DND-41 (cell line): ENCODE measurements at regions not wholly inside any gene's neighbourhood (a gene's known extent, or its start where the extent isn't known, plus 50 kb on each side); places are given as distances from the start of the nearest gene placed in this dataset.

Experiments used
- ATAC-seq: fragments of 200-7000 bp; cut with Tn5 transposase; 3 replicates; pipeline ENCODE4 v1.9.1; 2021; ENCODE audit warnings: low read depth; ENCODE audit not compliant: insufficient read depth
- DNase-seq: peaks from one replicate; pipeline ENCODE4 v3.0.0-alpha.2; 2020
- H2AFZ ChIP-seq: 2 replicates; pipeline ENCODE4 v1.6.0; 2012; ENCODE audit warnings: low read depth, low read length
- H3K27ac ChIP-seq: 2 replicates; pipeline ENCODE4 v1.5.1; 2012; ENCODE audit warnings: low read length, inconsistent platforms
- H3K27me3 ChIP-seq: fragments of 200-600 bp; sonication (generic); 2 replicates; pipeline ENCODE4 v1.6.0; 2012; ENCODE audit warnings: low read length, mild to moderate bottlenecking, inconsistent platforms; ENCODE audit not compliant: insufficient read depth, poor library complexity
- H3K36me3 ChIP-seq: 2 replicates; pipeline ENCODE4 v1.5.1; 2012; ENCODE audit warnings: low read length, inconsistent platforms; ENCODE audit not compliant: insufficient read depth
- H3K4me1 ChIP-seq: 2 replicates; pipeline ENCODE4 v1.5.1; 2012; ENCODE audit warnings: mild to moderate bottlenecking, low read length; ENCODE audit not compliant: insufficient read depth
- H3K4me2 ChIP-seq: 2 replicates; pipeline ENCODE4 v1.6.0; 2012; ENCODE audit warnings: mild to moderate bottlenecking, moderate library complexity, low read length, inconsistent platforms; ENCODE audit not compliant: insufficient read depth
- H3K4me3 ChIP-seq, 2 experiments: fragments of 200-600 bp in 1 of 2; shearing (Covaris generic) in 1 of 2; 2 replicates each; pipeline ENCODE4 v1.5.1; 2012 to 2016; ENCODE audit warnings: inconsistent platforms in 2 of 2, low read length in 2 of 2, mild to moderate bottlenecking in 2 of 2, low read depth in 1 of 2, moderate library complexity in 1 of 2
- H3K79me2 ChIP-seq: 2 replicates; pipeline ENCODE4 v1.6.0; 2012; ENCODE audit warnings: low read length, inconsistent platforms; ENCODE audit not compliant: insufficient read depth
- H3K9ac ChIP-seq: 2 replicates; pipeline ENCODE4 v1.6.0; 2012; ENCODE audit warnings: low read depth, mild to moderate bottlenecking, inconsistent platforms, low read length, moderate library complexity
- H3K9me3 ChIP-seq: 2 replicates; pipeline ENCODE4 v1.5.1; 2012; ENCODE audit warnings: low read length, moderate library complexity, mild to moderate bottlenecking, inconsistent platforms; ENCODE audit not compliant: insufficient read depth, severe bottlenecking
- H4K20me1 ChIP-seq: 2 replicates; pipeline ENCODE4 v1.6.0; 2012; ENCODE audit warnings: low read length; ENCODE audit not compliant: insufficient read depth
- CTCF ChIP-seq: IDR thresholded peaks from 2 replicates; pipeline ENCODE4 v1.5.1; 2012; ENCODE audit warnings: borderline replicate concordance, low read length, moderate library complexity, mild to moderate bottlenecking; ENCODE audit not compliant: poor library complexity, severe bottlenecking; ENCODE audit errors: extremely low read depth
- EZH2 ChIP-seq: IDR thresholded peaks from 3 replicates; pipeline ENCODE4 v1.6.1; 2012; ENCODE audit warnings: borderline replicate concordance, low read depth, mild to moderate bottlenecking, moderate library complexity, low read length, inconsistent platforms; ENCODE audit not compliant: severe bottlenecking

GRCh38 chr7:109437957-109438356 lies 868.3 kb downstream of the DNAJB9 start:
- no peak overlapping the region for H2AFZ ChIP-seq
- H3K4me2 ChIP-seq, result no peak overlapping the region
- DNase-seq (no peak), ATAC-seq (no peak)
- no peak overlapping the region for H3K4me3 ChIP-seq
- H3K27ac ChIP-seq, result no peak overlapping the region
- no peaks in the 10 kb centered on the region for H3K9me3 ChIP-seq
- no peaks in the 10 kb centered on the region for H3K79me2 ChIP-seq
- no peaks in the 10 kb centered on the region for H3K36me3 ChIP-seq
- H3K27me3 ChIP-seq, result no peaks in the 10 kb centered on the region
- H4K20me1 ChIP-seq, result no peaks in the 10 kb centered on the region
- H3K4me1 ChIP-seq, result no peaks in the 10 kb centered on the region
- TF ChIP-seq CTCF (no peak), EZH2 (no peak)
- no peak overlapping the region for H3K9ac ChIP-seq

GRCh38 chr7:109449760-109450159 lies 880.1 kb downstream of the DNAJB9 start:
- Histone ChIP-seq H3K36me3 (no peaks in the 10 kb centered on the region), H3K9ac (no peak overlapping the region), H3K27me3 (no peaks in the 10 kb centered on the region), H3K79me2 (no peaks in the 10 kb centered on the region), H3K4me3 (no peak overlapping the region), H3K4me2 (no peak overlapping the region), H3K4me1 (no peaks in the 10 kb centered on the region), H3K9me3 (peaks cover 3% of the 10 kb centered on the region), H3K27ac (no peak overlapping the region), H2AFZ (0 out of 2 replicates have a peak overlapping the region, but pooled peaks have one; percentile 36), H4K20me1 (no peaks in the 10 kb centered on the region)
- no peak for DNase-seq
- TF ChIP-seq CTCF (no peak), EZH2 (no peak)
- ATAC-seq, result no peak

- H3K4me2 ChIP-seq, result no peak overlapping the region
- no peaks in the 10 kb centered on the region for H3K36me3 ChIP-seq
- no peaks in the 10 kb centered on the region for H3K27me3 ChIP-seq
- no peak overlapping the region for H3K9ac ChIP-seq
- H3K27ac ChIP-seq, result no peak overlapping the region
- TF ChIP-seq EZH2 (no peak), CTCF (peak; percentile 20)
- H3K79me2 ChIP-seq, result no peaks in the 10 kb centered on the region
- H2AFZ ChIP-seq, result no peak overlapping the region
- peaks cover 3% of the 10 kb centered on the region for H3K9me3 ChIP-seq
- ATAC-seq, result no peak
- no peaks in the 10 kb centered on the region for H3K4me1 ChIP-seq
- H4K20me1 ChIP-seq, result no peaks in the 10 kb centered on the region
- DNase-seq, result no peak
- H3K4me3 ChIP-seq, result no peak overlapping the region
Measured at GRCh38 chr7:109456116-109456515, 886.4 kb downstream of the DNAJB9 start.

- H3K9me3 ChIP-seq, result no peaks in the 10 kb centered on the region
- DNase-seq (no peak), ATAC-seq (no peak)
- no peak overlapping the region for H2AFZ ChIP-seq
- no peaks in the 10 kb centered on the region for H3K27me3 ChIP-seq
- H3K79me2 ChIP-seq, result no peaks in the 10 kb centered on the region
- TF ChIP-seq CTCF (no peak), EZH2 (no peak)
- no peaks in the 10 kb centered on the region for H3K4me1 ChIP-seq
- H3K4me2 ChIP-seq, result no peak overlapping the region
- H3K9ac ChIP-seq, result no peak overlapping the region
- no peaks in the 10 kb centered on the region for H4K20me1 ChIP-seq
- H3K4me3 ChIP-seq, result no peak overlapping the region
- no peak overlapping the region for H3K27ac ChIP-seq
- H3K36me3 ChIP-seq, result no peaks in the 10 kb centered on the region
Measured at GRCh38 chr7:109460296-109460695, 890.6 kb downstream of the DNAJB9 start.
